Loucy (cell line): ENCODE measurements at regions not wholly inside any gene's neighbourhood (a gene's known extent, or its start where the extent isn't known, plus 50 kb on each side); places are given as distances from the start of the nearest gene placed in this dataset.

Experiments
- CTCF ChIP-seq: fragments of 200-600 bp; sonication (generic); conservative IDR thresholded peaks from 2 replicates; pipeline ENCODE4 v1.5.1; 2014; ENCODE audit warnings: mild to moderate bottlenecking, antibody characterized with exemption, low read length
- EZH2phosphoT487 ChIP-seq: fragments of 200-600 bp; IDR thresholded peaks from 2 replicates; pipeline ENCODE4 v1.6.1; 2018; ENCODE audit warnings: antibody characterized with exemption, mild to moderate bottlenecking, moderate library complexity, borderline replicate concordance

GRCh38 chr18:2146092-2146491, 425.2 kb downstream of the METTL4 start:
- TF ChIP-seq CTCF = no peak
- TF ChIP-seq EZH2phosphoT487 = no peak
